ENCODE measurements at regions not wholly inside any gene's neighbourhood (a gene's known extent, or its start where the extent isn't known, plus 50 kb on each side); places are given as distances from the start of the nearest gene placed in this dataset.
"Not testable (repeated sequence)": the region's sequence is repeated elsewhere in the genome, so short reads cannot be mapped to it uniquely, and the experiment has no call there.

GRCh38 chr3:106305882-106306435 is 437.1 kb upstream of the CBLB start:
- Histone ChIP-seq H3K27ac (ENCODE audit: insufficient read depth in 1 of 2, low read depth in 1 of 2, low read length in 2 of 2, poor library complexity in 1 of 2, severe bottlenecking in 2 of 2) (no peak overlapping the region), H3K27me3 (replicated peaks in 2 of 5; ENCODE audit: control insufficient read depth in 4 of 5, insufficient read depth in 5 of 5, low read length in 4 of 5) (no peaks in the 10 kb centered on the region), H3K36me3 (ENCODE audit: control insufficient read depth in 4 of 4, insufficient read depth in 4 of 4, low read length in 3 of 4) (no peaks in the 10 kb centered on the region), H3K4me3 (ENCODE audit: control insufficient read depth in 1 of 7, extremely low read depth in 1 of 7, insufficient read depth in 4 of 7, low read depth in 2 of 7, low read length in 6 of 7) (no peak overlapping the region), H3K4me1 (ENCODE audit: control extremely low read depth in 1 of 4, control insufficient read depth in 4 of 4, insufficient read depth in 4 of 4, low read length in 3 of 4) (peaks cover 0 to 6% (median 0%) of the 10 kb centered on the region in 4 experiments), H3K9me3 (ENCODE audit: control extremely low read depth in 1 of 5, control insufficient read depth in 4 of 5, insufficient read depth in 2 of 5, low read depth in 1 of 5, low read length in 4 of 5) (peaks cover 0 to 2% (median 0%) of the 10 kb centered on the region in 5 experiments)
- WGBS (ENCODE audit: insufficient coverage): 100% methylated on average over 1 of the region's 1 CpG
- ChIA-PET POLR2A (no interaction called here), CTCF (no interaction called here)
- no peak for DNase-seq

DNA sequence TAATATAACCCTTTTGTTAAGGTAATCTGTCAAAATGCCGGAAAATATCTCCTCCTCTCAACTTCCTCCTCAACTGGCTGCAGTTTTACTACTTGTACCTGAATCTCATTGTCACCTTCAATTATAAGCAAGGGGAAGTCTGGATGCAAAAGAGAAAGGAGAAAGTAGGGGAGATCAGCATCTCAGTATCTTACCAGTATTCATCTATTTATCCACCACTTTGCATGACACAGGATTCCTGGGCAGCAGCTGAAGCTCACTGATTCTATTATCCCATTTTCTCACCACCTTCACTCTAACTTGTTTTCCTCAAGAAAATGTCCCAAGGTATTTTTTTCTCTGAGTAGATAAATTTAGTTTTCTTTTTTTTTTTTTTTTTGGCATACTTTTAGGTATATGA is 440.5 kb upstream of the CBLB start:
- Histone ChIP-seq H3K4me3 (ENCODE audit: control insufficient read depth in 1 of 7, extremely low read depth in 1 of 7, insufficient read depth in 4 of 7, low read depth in 2 of 7, low read length in 6 of 7) (no peak overlapping the region), H3K36me3 (ENCODE audit: control insufficient read depth in 4 of 4, insufficient read depth in 4 of 4, low read length in 3 of 4) (no peaks in the 10 kb centered on the region), H3K9me3 (ENCODE audit: control extremely low read depth in 1 of 5, control insufficient read depth in 4 of 5, insufficient read depth in 2 of 5, low read depth in 1 of 5, low read length in 4 of 5) (peaks cover 0 to 2% (median 0%) of the 10 kb centered on the region in 5 experiments), H3K4me1 (ENCODE audit: control extremely low read depth in 1 of 4, control insufficient read depth in 4 of 4, insufficient read depth in 4 of 4, low read length in 3 of 4) (no peaks in the 10 kb centered on the region), H3K27ac (ENCODE audit: insufficient read depth in 1 of 2, low read depth in 1 of 2, low read length in 2 of 2, poor library complexity in 1 of 2, severe bottlenecking in 2 of 2) (no peak overlapping the region), H3K27me3 (replicated peaks in 2 of 5; ENCODE audit: control insufficient read depth in 4 of 5, insufficient read depth in 5 of 5, low read length in 4 of 5) (no peaks in the 10 kb centered on the region)
- POLR2A ChIA-PET: no interaction called here
- no peak for DNase-seq
- CTCF ChIA-PET: no interaction called here
- no CpG with 5 or more reads among the region's 1 CpG for WGBS (ENCODE audit: insufficient coverage)

DNA sequence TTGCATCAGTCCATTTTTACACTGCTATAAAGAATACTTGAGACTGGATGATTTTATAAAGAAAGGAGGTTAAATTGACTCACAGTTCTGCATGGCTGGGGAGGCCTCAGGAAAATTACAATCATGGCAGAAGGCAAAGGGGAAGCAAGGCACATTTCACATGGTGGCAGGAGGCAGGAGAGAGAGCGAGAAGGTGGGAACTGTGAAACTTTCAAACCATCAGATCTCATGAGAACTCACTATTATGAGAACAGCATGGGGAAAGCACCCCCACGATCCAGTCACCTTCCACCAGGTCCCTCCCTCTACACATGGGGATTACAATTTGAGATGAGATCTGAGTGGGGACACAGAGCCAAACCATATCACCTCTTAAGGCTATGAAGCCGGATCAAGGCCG is 441.0 kb upstream of the CBLB start:
- H3K9me3 ChIP-seq (ENCODE audit: control extremely low read depth in 1 of 5, control insufficient read depth in 4 of 5, insufficient read depth in 2 of 5, low read depth in 1 of 5, low read length in 4 of 5); H3K36me3 ChIP-seq (ENCODE audit: control insufficient read depth in 4 of 4, insufficient read depth in 4 of 4, low read length in 3 of 4); DNase-seq; H3K27ac ChIP-seq (ENCODE audit: insufficient read depth in 1 of 2, low read depth in 1 of 2, low read length in 2 of 2, poor library complexity in 1 of 2, severe bottlenecking in 2 of 2); H3K27me3 ChIP-seq (replicated peaks in 2 of 5; ENCODE audit: control insufficient read depth in 4 of 5, insufficient read depth in 5 of 5, low read length in 4 of 5); H3K4me3 ChIP-seq (ENCODE audit: control insufficient read depth in 1 of 7, extremely low read depth in 1 of 7, insufficient read depth in 4 of 7, low read depth in 2 of 7, low read length in 6 of 7); CTCF ChIA-PET; H3K4me1 ChIP-seq (ENCODE audit: control extremely low read depth in 1 of 4, control insufficient read depth in 4 of 4, insufficient read depth in 4 of 4, low read length in 3 of 4): not testable (repeated sequence)
- WGBS (ENCODE audit: insufficient coverage): 80% methylated on average over 2 of the region's 4 CpGs
- POLR2A ChIA-PET: interaction anchor here (0.6 kb wide), 1 partner anchor 9 kb away, joined by 4 read pairs; no protein-coding TSS in a partner anchor

- H3K27ac ChIP-seq (ENCODE audit: insufficient read depth in 1 of 2, low read depth in 1 of 2, low read length in 2 of 2, poor library complexity in 1 of 2, severe bottlenecking in 2 of 2): no peak overlapping the region
- no peak for DNase-seq
- 98% methylated on average over 6 of the region's 6 CpGs for WGBS (ENCODE audit: insufficient coverage)
- H3K36me3 ChIP-seq (ENCODE audit: control insufficient read depth in 4 of 4, insufficient read depth in 4 of 4, low read length in 3 of 4): no peaks in the 10 kb centered on the region
- peaks cover 0 to 6% (median 0%) of the 10 kb centered on the region in 4 experiments for H3K4me1 ChIP-seq (ENCODE audit: control extremely low read depth in 1 of 4, control insufficient read depth in 4 of 4, insufficient read depth in 4 of 4, low read length in 3 of 4)
- no peaks in the 10 kb centered on the region for H3K9me3 ChIP-seq (ENCODE audit: control extremely low read depth in 1 of 5, control insufficient read depth in 4 of 5, insufficient read depth in 2 of 5, low read depth in 1 of 5, low read length in 4 of 5)
- H3K27me3 ChIP-seq (replicated peaks in 2 of 5; ENCODE audit: control insufficient read depth in 4 of 5, insufficient read depth in 5 of 5, low read length in 4 of 5): no peaks in the 10 kb centered on the region
- ChIA-PET POLR2A (no interaction called here), CTCF (interaction anchor here (0.7 kb wide), 1 partner anchor 446 kb away, joined by 3 read pairs; no protein-coding TSS in a partner anchor)
- no peak overlapping the region for H3K4me3 ChIP-seq (ENCODE audit: control insufficient read depth in 1 of 7, extremely low read depth in 1 of 7, insufficient read depth in 4 of 7, low read depth in 2 of 7, low read length in 6 of 7)
These were observed 448.6 kb upstream of the CBLB start for GRCh38 chr3:106317141-106318055.

GRCh38 chr3:106321438-106321837 is 452.6 kb upstream of the CBLB start:
- peaks cover 0 to 10% (median 4%) of the 10 kb centered on the region in 5 experiments for H3K9me3 ChIP-seq (ENCODE audit: control extremely low read depth in 1 of 5, control insufficient read depth in 4 of 5, insufficient read depth in 2 of 5, low read depth in 1 of 5, low read length in 4 of 5)
- H3K27ac ChIP-seq (ENCODE audit: insufficient read depth in 1 of 2, low read depth in 1 of 2, low read length in 2 of 2, poor library complexity in 1 of 2, severe bottlenecking in 2 of 2); H3K27me3 ChIP-seq (replicated peaks in 2 of 5; ENCODE audit: control insufficient read depth in 4 of 5, insufficient read depth in 5 of 5, low read length in 4 of 5); POLR2A ChIA-PET; H3K4me1 ChIP-seq (ENCODE audit: control extremely low read depth in 1 of 4, control insufficient read depth in 4 of 4, insufficient read depth in 4 of 4, low read length in 3 of 4); H3K36me3 ChIP-seq (ENCODE audit: control insufficient read depth in 4 of 4, insufficient read depth in 4 of 4, low read length in 3 of 4); DNase-seq; H3K4me3 ChIP-seq (ENCODE audit: control insufficient read depth in 1 of 7, extremely low read depth in 1 of 7, insufficient read depth in 4 of 7, low read depth in 2 of 7, low read length in 6 of 7); CTCF ChIA-PET: not testable (repeated sequence)
- no CpG with 5 or more reads among the region's 1 CpG for WGBS (ENCODE audit: insufficient coverage)

DNA sequence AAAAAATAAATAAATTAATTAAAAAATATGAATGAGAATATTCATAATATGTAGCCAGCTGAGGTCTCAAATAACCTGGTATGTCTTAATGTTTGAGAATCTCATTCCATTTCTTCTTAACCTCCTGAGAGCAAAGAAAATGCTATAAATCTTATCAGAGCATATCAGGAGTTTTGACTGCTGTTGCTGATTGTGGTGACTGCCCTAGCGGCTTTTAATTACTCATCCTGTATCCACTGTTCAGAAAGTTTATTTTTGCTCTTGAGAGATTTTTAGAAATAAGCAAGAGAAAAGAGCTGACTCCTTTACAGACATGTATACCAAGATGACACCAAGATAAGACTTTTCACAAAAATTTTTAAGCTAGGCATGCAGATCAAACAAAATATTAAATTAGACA is 454.8 kb upstream of the CBLB start:
- DNase-seq: no peak
- POLR2A ChIA-PET: no interaction called here
- Histone ChIP-seq H3K4me1 (ENCODE audit: control extremely low read depth in 1 of 4, control insufficient read depth in 4 of 4, insufficient read depth in 4 of 4, low read length in 3 of 4) (no peaks in the 10 kb centered on the region), H3K4me3 (ENCODE audit: control insufficient read depth in 1 of 7, extremely low read depth in 1 of 7, insufficient read depth in 4 of 7, low read depth in 2 of 7, low read length in 6 of 7) (no peak overlapping the region), H3K27ac (ENCODE audit: insufficient read depth in 1 of 2, low read depth in 1 of 2, low read length in 2 of 2, poor library complexity in 1 of 2, severe bottlenecking in 2 of 2) (no peak overlapping the region), H3K9me3 (ENCODE audit: control extremely low read depth in 1 of 5, control insufficient read depth in 4 of 5, insufficient read depth in 2 of 5, low read depth in 1 of 5, low read length in 4 of 5) (peaks cover 0 to 10% (median 4%) of the 10 kb centered on the region in 5 experiments), H3K27me3 (replicated peaks in 2 of 5; ENCODE audit: control insufficient read depth in 4 of 5, insufficient read depth in 5 of 5, low read length in 4 of 5) (no peaks in the 10 kb centered on the region), H3K36me3 (ENCODE audit: control insufficient read depth in 4 of 4, insufficient read depth in 4 of 4, low read length in 3 of 4) (no peaks in the 10 kb centered on the region)
- CTCF ChIA-PET: no interaction called here
- no CpG with 5 or more reads among the region's 1 CpG for WGBS (ENCODE audit: insufficient coverage)

DNA sequence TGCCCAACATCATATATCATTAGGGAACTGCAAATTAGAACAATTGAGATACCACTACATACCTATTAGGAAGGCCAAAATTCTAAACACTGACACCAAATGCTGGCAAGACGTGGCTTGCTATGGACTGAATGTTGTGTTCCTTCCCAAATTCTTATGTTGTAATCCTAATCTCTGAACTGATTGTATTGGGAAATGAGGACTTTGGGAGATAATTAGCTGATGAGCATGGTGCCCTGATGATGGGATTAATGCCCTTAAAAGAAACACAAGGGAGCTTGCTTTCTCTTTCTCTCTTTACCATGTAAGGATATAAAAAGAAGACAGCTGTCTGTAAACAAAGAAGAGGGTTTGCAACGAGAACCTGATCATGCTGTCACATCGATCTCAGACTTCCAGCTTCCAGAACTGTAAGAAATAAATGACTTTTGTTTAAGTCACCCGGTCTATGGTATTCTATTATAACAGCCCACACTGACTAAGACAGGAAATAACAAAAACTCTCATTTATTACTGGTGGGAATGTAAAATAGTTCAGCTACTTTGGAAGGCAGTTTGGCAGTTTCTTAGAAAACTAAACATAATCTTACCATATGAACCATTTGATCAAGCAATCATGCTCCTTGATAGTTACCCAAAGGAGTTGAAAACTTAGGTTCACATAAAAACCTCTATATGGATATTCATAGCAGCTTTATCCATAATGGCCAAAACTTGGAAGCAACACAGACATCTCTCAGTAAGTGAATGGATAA is 458.3 kb upstream of the CBLB start:
- POLR2A ChIA-PET: no interaction called here
- WGBS (ENCODE audit: insufficient coverage): no CpG with 5 or more reads among the region's 4 CpGs
- CTCF ChIA-PET: no interaction called here

More for the DNA sequence above, 458.3 kb upstream of the CBLB start:
- Histone ChIP-seq H3K4me1 (ENCODE audit: control extremely low read depth in 1 of 4, control insufficient read depth in 4 of 4, insufficient read depth in 4 of 4, low read length in 3 of 4) (no peaks in the 10 kb centered on the region), H3K4me3 (ENCODE audit: control insufficient read depth in 1 of 7, extremely low read depth in 1 of 7, insufficient read depth in 4 of 7, low read depth in 2 of 7, low read length in 6 of 7) (no peak overlapping the region), H3K36me3 (ENCODE audit: control insufficient read depth in 4 of 4, insufficient read depth in 4 of 4, low read length in 3 of 4) (no peaks in the 10 kb centered on the region), H3K27me3 (replicated peaks in 2 of 5; ENCODE audit: control insufficient read depth in 4 of 5, insufficient read depth in 5 of 5, low read length in 4 of 5) (no peaks in the 10 kb centered on the region), H3K9me3 (ENCODE audit: control extremely low read depth in 1 of 5, control insufficient read depth in 4 of 5, insufficient read depth in 2 of 5, low read depth in 1 of 5, low read length in 4 of 5) (peaks cover 0 to 10% (median 4%) of the 10 kb centered on the region in 5 experiments), H3K27ac (ENCODE audit: insufficient read depth in 1 of 2, low read depth in 1 of 2, low read length in 2 of 2, poor library complexity in 1 of 2, severe bottlenecking in 2 of 2) (no peak overlapping the region)
- DNase-seq: no peak

Data from common myeloid progenitor, CD34-positive (primary cell).